B cell (primary cell): ENCODE measurements at regions not wholly inside any gene's neighbourhood (a gene's known extent, or its start where the extent isn't known, plus 50 kb on each side); places are given as distances from the start of the nearest gene placed in this dataset.

Experiments
- ATAC-seq: fragments of 200-7000 bp; cut with Tn5 transposase; one replicate; pipeline ENCODE4 v1.10.0; 2021; ENCODE audit warnings: low read depth, mild to moderate bottlenecking, moderate number of reproducible peaks, moderate library complexity
- CTCF ChIA-PET: fragments of 350-600 bp; sonication (Branson Sonifier 250); formaldehyde crosslinking; loops from one replicate; lab custom pipeline; 2021; ENCODE audit warnings: antibody characterized with exemption, inconsistent platforms; lab: Charles Lee
- POLR2A ChIA-PET: fragments of 350-600 bp; sonication (Branson Sonifier 250); formaldehyde crosslinking; loops from one replicate; lab custom pipeline; 2021; ENCODE audit warnings: antibody characterized with exemption; lab: Charles Lee
- DNase-seq: peaks from one replicate; pipeline ENCODE4 v3.0.0; 2013
- H2AFZ ChIP-seq: 2 replicates; pipeline ENCODE4 v1.6.1; 2012; ENCODE audit warnings: mild to moderate bottlenecking, low read depth, low read length; ENCODE audit not compliant: insufficient read depth, poor library complexity, severe bottlenecking
- H3K27ac ChIP-seq, 2 donors: 1 replicate in 1 of 2; 2 replicates in 1 of 2; pipeline ENCODE4 v1.5.1; 2012 to 2013; ENCODE audit warnings: low read length in 2 of 2, mild to moderate bottlenecking in 2 of 2, moderate library complexity in 1 of 2
- H3K27me3 ChIP-seq, 4 experiments: fragments of 200-600 bp in 1 of 4; sonication (generic) in 1 of 4; replicated peaks in 1 of 4; 1 replicate in 2 of 4; 2 replicates in 2 of 4; pipeline versions ENCODE4 v1.6.1 to v1.7.0; 2013 to 2016; ENCODE audit warnings: low read length in 3 of 4, mild to moderate bottlenecking in 2 of 4, mixed read lengths in 1 of 4, moderate library complexity in 1 of 4; ENCODE audit not compliant: insufficient read depth in 4 of 4, control insufficient read depth in 3 of 4; ENCODE audit errors: control extremely low read depth in 1 of 4
- H3K36me3 ChIP-seq, 2 experiments: replicated peaks in 1 of 2; 1 replicate in 1 of 2; 2 replicates in 1 of 2; pipeline versions ENCODE4 v1.6.1 to v1.7.1; 2013; ENCODE audit warnings: low read length in 1 of 2; ENCODE audit not compliant: insufficient read depth in 2 of 2, control insufficient read depth in 1 of 2; ENCODE audit errors: control extremely low read depth in 1 of 2, extremely low read depth in 1 of 2
- H3K4me1 ChIP-seq, 2 donors: fragments of 200-600 bp in 1 of 2; sonication (generic) in 1 of 2; 1 replicate in 1 of 2; 2 replicates in 1 of 2; pipeline versions ENCODE4 v1.5.1 to v1.6.1; 2013 to 2017; ENCODE audit warnings: low read length in 2 of 2; ENCODE audit not compliant: control insufficient read depth in 2 of 2, insufficient read depth in 2 of 2
- H3K4me2 ChIP-seq: replicated peaks from 2 replicates; pipeline ENCODE3; 2012; ENCODE audit warnings: mild to moderate bottlenecking, low read depth, low read length; ENCODE audit not compliant: poor library complexity, severe bottlenecking
- H3K4me3 ChIP-seq, 5 experiments: fragments of 200-600 bp in 1 of 5; sonication (generic) in 1 of 5; 1 replicate in 3 of 5; 2 replicates in 2 of 5; pipeline versions ENCODE4 v1.5.1 to v1.7.0; 2011 to 2016; ENCODE audit warnings: low read length in 4 of 5, mild to moderate bottlenecking in 4 of 5, low read depth in 2 of 5, control low read depth in 1 of 5, moderate library complexity in 1 of 5; ENCODE audit not compliant: insufficient read depth in 1 of 5; ENCODE audit errors: control extremely low read depth in 1 of 5, extremely low read depth in 1 of 5
- H3K79me2 ChIP-seq: fragments of 200-600 bp; sonication (generic); one replicate; pipeline ENCODE4 v1.6.0; 2016; ENCODE audit warnings: low read length; ENCODE audit not compliant: control insufficient read depth, insufficient read depth
- H3K9ac ChIP-seq: fragments of 200-600 bp; sonication (generic); 2 replicates; pipeline ENCODE4 v1.6.1; 2017; ENCODE audit warnings: mild to moderate bottlenecking, low read length, moderate library complexity
- H3K9me3 ChIP-seq, 3 donors: one replicate each; pipeline versions ENCODE4 v1.6.1 to v1.7.1; 2013; ENCODE audit warnings: low read length in 2 of 3; ENCODE audit not compliant: control insufficient read depth in 2 of 3, insufficient read depth in 1 of 3; ENCODE audit errors: control extremely low read depth in 1 of 3
- H4K20me1 ChIP-seq: 2 replicates; pipeline ENCODE4 v1.6.0; 2012; ENCODE audit warnings: mild to moderate bottlenecking, low read length; ENCODE audit not compliant: insufficient read depth, control insufficient read depth, poor library complexity, severe bottlenecking
- H3K27ac Mint-ChIP-seq: one replicate; pipeline ENCODE4 v1.8.0; 2021; ENCODE audit warnings: mixed read lengths
- H3K27me3 Mint-ChIP-seq: one replicate; pipeline ENCODE4 v1.8.0; 2021; ENCODE audit warnings: mixed read lengths
- H3K4me1 Mint-ChIP-seq: one replicate; pipeline ENCODE4 v1.8.0; 2021; ENCODE audit warnings: mixed read lengths
- H3K4me3 Mint-ChIP-seq: one replicate; pipeline ENCODE4 v1.8.0; 2021; ENCODE audit warnings: mixed read lengths
- H3K9me3 Mint-ChIP-seq: one replicate; pipeline ENCODE4 v1.8.0; 2022; ENCODE audit warnings: mixed read lengths; ENCODE audit not compliant: insufficient read depth
- CTCF ChIP-seq: fragments of 200-600 bp; IDR thresholded peaks from one replicate; pipeline ENCODE4 v1.8.0; 2022; ENCODE audit warnings: antibody characterized with exemption, mild to moderate bottlenecking
- EZH2 ChIP-seq: IDR thresholded peaks from 2 replicates; pipeline ENCODE4 v1.6.1; 2012; ENCODE audit warnings: borderline replicate concordance, low read depth, mild to moderate bottlenecking, moderate library complexity, low read length; ENCODE audit not compliant: insufficient read depth, poor library complexity, severe bottlenecking
- WGBS: methylation state at CpG from one replicate; pipeline ENCODE4 v1.1.5; 2013; ENCODE audit warnings: missing lambda C conversion rate; ENCODE audit not compliant: insufficient coverage; 5-methylcytosine and 5-hydroxymethylcytosine counted together
- intact Hi-C: fragments of 100-400 bp; cut with micrococcal nuclease; formaldehyde crosslinking; loops from one replicate; pipeline ENCODE4 v1.10.0; 2022

GRCh38 chr13:44652962-44653660, 77.0 kb upstream of the TSC22D1 start:
- Histone ChIP-seq H3K4me2 (no peak overlapping the region), H3K27ac (no peak overlapping the region), H3K27me3 (peaks cover 0 to 5% (median 0%) of the 10 kb centered on the region in 4 experiments), H3K4me1 (no peaks in the 10 kb centered on the region), H3K9me3 (no peaks in the 10 kb centered on the region), H3K9ac (no peak overlapping the region), H3K36me3 (no peaks in the 10 kb centered on the region), H3K4me3 (no peak overlapping the region), H2AFZ (no peak overlapping the region), H3K79me2 (no peaks in the 10 kb centered on the region), H4K20me1 (no peaks in the 10 kb centered on the region)
- ChIA-PET CTCF (no interaction called here), POLR2A (no interaction called here)
- no peak for ATAC-seq
- intact Hi-C loops: no loop called here
- 83% methylated on average over 1 of the region's 3 CpGs for WGBS
- peaks cover 12% of the 10 kb centered on the region for H3K27me3 Mint-ChIP-seq
- no peaks in the 10 kb centered on the region for H3K9me3 Mint-ChIP-seq
- no peak overlapping the region for H3K27ac Mint-ChIP-seq
- no peak for DNase-seq
- TF ChIP-seq EZH2 (no peak), CTCF (no peak)
- H3K4me3 Mint-ChIP-seq: no peak overlapping the region
- H3K4me1 Mint-ChIP-seq: no peaks in the 10 kb centered on the region

- Histone ChIP-seq H3K4me3 (no peak overlapping the region), H4K20me1 (no peaks in the 10 kb centered on the region), H3K27me3 (peaks cover 0 to 6% (median 0%) of the 10 kb centered on the region in 4 experiments), H3K4me2 (no peak overlapping the region), H3K4me1 (no peaks in the 10 kb centered on the region), H3K9me3 (no peaks in the 10 kb centered on the region), H3K27ac (no peak overlapping the region), H2AFZ (no peak overlapping the region), H3K9ac (no peak overlapping the region), H3K36me3 (no peaks in the 10 kb centered on the region), H3K79me2 (no peaks in the 10 kb centered on the region)
- CTCF ChIA-PET: no interaction called here
- H3K4me1 Mint-ChIP-seq: no peaks in the 10 kb centered on the region
- WGBS: 100% methylated on average over 2 of the region's 3 CpGs
- H3K4me3 Mint-ChIP-seq: no peak overlapping the region
- POLR2A ChIA-PET: no interaction called here
- H3K9me3 Mint-ChIP-seq: no peaks in the 10 kb centered on the region
- no peak for TF ChIP-seq EZH2
- TF ChIP-seq CTCF: no peak
- DNase-seq: no peak
- no peak for ATAC-seq
- intact Hi-C loops: no loop called here
- peaks cover 12% of the 10 kb centered on the region for H3K27me3 Mint-ChIP-seq
- no peak overlapping the region for H3K27ac Mint-ChIP-seq
Observed at GRCh38 chr13:44652168-44652567, 76.0 kb upstream of the TSC22D1 start.
